ENCODE measurements at regions not wholly inside any gene's neighbourhood (a gene's known extent, or its start where the extent isn't known, plus 50 kb on each side); places are given as distances from the start of the nearest gene placed in this dataset.

DNA sequence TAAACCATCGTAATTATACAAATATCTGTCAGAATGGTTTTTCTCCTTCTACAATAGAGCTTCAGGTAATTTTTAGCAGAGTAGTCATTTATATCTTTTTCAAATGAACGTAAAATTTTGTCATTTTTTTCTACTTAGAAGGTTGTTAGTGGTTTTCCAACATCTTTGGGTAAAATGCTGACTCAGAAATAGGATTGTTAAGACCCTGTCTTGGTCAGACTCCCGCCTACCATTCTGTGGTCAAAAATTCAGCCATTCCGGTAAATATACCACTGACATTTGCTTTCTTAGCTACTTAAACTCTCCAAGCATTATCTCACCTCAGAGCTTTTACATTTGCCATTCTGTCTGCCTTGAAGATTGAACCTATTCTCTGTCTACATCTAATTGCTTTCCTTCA lies 154.1 kb upstream of the CDH19 start:
- TF ChIP-seq SALL2 (tag by site-specific recombination; IDR thresholded peaks at IDR 0.05; ENCODE audit: borderline replicate concordance) (no peak), MZF1 (tag by site-specific recombination; IDR thresholded peaks at IDR 0.05; ENCODE audit: borderline replicate concordance) (no peak), ZNF610 (tag by site-specific recombination; IDR thresholded peaks at IDR 0.05; ENCODE audit: borderline replicate concordance) (no peak), ZNF202 (tag by site-specific recombination; IDR thresholded peaks at IDR 0.05; ENCODE audit: borderline replicate concordance) (no peak), ZNF175 (tag by site-specific recombination; IDR thresholded peaks at IDR 0.05) (no peak), ZNF48 (tag by site-specific recombination; IDR thresholded peaks at IDR 0.05) (no peak), ZNF701 (tag by site-specific recombination; IDR thresholded peaks at IDR 0.05) (no peak), ZNF747 (tag by site-specific recombination; IDR thresholded peaks at IDR 0.05) (no peak), KLF16 (tag by site-specific recombination; IDR thresholded peaks at IDR 0.05) (no peak), SP3 (tag by site-specific recombination; IDR thresholded peaks at IDR 0.05) (no peak)
- TF ChIP-seq, protein P1, sequence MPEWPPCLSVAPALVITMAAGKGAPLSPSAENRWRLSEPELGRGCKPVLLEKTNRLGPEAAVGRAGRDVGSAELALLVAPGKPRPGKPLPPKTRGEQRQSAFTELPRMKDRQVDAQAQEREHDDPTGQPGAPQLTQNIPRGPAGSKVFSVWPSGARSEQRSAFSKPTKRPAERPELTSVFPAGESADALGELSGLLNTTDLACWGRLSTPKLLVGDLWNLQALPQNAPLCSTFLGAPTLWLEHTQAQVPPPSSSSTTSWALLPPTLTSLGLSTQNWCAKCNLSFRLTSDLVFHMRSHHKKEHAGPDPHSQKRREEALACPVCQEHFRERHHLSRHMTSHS (tag by site-specific recombination; IDR thresholded peaks at IDR 0.05), result no peak
- TF ChIP-seq, protein P2, sequence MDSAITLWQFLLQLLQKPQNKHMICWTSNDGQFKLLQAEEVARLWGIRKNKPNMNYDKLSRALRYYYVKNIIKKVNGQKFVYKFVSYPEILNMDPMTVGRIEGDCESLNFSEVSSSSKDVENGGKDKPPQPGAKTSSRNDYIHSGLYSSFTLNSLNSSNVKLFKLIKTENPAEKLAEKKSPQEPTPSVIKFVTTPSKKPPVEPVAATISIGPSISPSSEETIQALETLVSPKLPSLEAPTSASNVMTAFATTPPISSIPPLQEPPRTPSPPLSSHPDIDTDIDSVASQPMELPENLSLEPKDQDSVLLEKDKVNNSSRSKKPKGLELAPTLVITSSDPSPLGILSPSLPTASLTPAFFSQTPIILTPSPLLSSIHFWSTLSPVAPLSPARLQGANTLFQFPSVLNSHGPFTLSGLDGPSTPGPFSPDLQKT (IDR thresholded peaks at IDR 0.05; ENCODE audit: borderline replicate concordance, low read depth, low read length), result no peak
- TF ChIP-seq, protein P3, sequence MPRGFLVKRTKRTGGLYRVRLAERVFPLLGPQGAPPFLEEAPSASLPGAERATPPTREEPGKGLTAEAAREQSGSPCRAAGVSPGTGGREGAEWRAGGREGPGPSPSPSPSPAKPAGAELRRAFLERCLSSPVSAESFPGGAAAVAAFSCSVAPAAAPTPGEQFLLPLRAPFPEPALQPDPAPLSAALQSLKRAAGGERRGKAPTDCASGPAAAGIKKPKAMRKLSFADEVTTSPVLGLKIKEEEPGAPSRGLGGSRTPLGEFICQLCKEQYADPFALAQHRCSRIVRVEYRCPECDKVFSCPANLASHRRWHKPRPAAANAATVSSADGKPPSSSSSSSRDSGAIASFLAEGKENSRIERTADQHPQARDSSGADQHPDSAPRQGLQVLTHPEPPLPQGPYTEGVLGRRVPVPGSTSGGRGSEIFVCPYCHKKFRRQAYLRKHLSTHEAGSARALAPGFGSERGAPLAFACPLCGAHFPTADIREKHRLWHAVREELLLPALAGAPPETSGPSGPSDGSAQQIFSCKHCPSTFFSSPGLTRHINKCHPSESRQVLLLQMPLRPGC (tag by site-specific recombination; IDR thresholded peaks at IDR 0.05), result no peak
- Histone ChIP-seq H3K36me3 (ENCODE audit: control insufficient read depth in 2 of 2, insufficient read depth in 1 of 2, low read length in 2 of 2) (no peaks in the 10 kb centered on the region), H3K4me1 (ENCODE audit: control insufficient read depth, insufficient read depth, low read length) (no peaks in the 10 kb centered on the region), H3K27ac (ENCODE audit: extremely low read depth, low read depth, low read length) (no peak overlapping the region), H3K9me3 (ENCODE audit: control insufficient read depth, insufficient read depth, low read depth, low read length) (no peaks in the 10 kb centered on the region), H3K4me3 (ENCODE audit: low read depth, low read length) (no peak overlapping the region)
- POLR2A ChIA-PET, result no interaction called here
- CTCF ChIA-PET, result no interaction called here

DNA sequence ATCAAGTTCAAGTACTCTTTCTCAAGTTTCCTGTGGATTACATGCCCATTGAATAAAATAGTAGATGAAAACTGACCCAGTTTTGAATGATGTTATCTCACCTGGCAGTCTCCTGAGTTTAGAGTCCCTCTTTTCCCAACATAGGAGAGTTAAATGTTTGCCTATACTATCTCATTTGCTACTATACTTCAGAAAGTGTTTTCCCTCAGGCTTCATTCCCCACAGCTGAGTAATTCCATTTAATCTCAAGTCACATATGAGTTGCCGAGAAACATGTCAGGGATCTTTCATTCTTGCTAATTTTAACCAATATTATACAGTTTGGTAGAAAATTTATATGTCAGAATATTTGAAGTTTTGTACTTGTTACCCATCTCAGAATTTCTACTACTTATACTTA lies 150.4 kb upstream of the CDH19 start:
- ChIA-PET CTCF (interaction anchor here (0.6 kb wide), 1 partner anchor 102 kb away, joined by 3 read pairs; no protein-coding TSS in a partner anchor), POLR2A (no interaction called here)
- no peaks in the 10 kb centered on the region for H3K9me3 ChIP-seq (ENCODE audit: control insufficient read depth, insufficient read depth, low read depth, low read length)
- no peaks in the 10 kb centered on the region for H3K36me3 ChIP-seq (ENCODE audit: control insufficient read depth in 2 of 2, insufficient read depth in 1 of 2, low read length in 2 of 2)
- H3K4me1 ChIP-seq (ENCODE audit: control insufficient read depth, insufficient read depth, low read length), result no peaks in the 10 kb centered on the region
- H3K4me3 ChIP-seq (ENCODE audit: low read depth, low read length), result no peak overlapping the region
- H3K27ac ChIP-seq (ENCODE audit: extremely low read depth, low read depth, low read length), result no peak overlapping the region
- no peak for TF ChIP-seq MEIS1 (CRISPR knock-in tag; IDR thresholded peaks at IDR 0.05; ENCODE audit: borderline replicate concordance)
- no peak for TF ChIP-seq ZNF843 (tag by site-specific recombination; IDR thresholded peaks at IDR 0.05)
- no peak for TF ChIP-seq ZNF138 (tag by site-specific recombination; IDR thresholded peaks at IDR 0.05; ENCODE audit: borderline replicate concordance)
- TF ChIP-seq ZNF670 (tag by site-specific recombination; IDR thresholded peaks at IDR 0.05; ENCODE audit: low read depth), result no peak
- TF ChIP-seq, protein P4, sequence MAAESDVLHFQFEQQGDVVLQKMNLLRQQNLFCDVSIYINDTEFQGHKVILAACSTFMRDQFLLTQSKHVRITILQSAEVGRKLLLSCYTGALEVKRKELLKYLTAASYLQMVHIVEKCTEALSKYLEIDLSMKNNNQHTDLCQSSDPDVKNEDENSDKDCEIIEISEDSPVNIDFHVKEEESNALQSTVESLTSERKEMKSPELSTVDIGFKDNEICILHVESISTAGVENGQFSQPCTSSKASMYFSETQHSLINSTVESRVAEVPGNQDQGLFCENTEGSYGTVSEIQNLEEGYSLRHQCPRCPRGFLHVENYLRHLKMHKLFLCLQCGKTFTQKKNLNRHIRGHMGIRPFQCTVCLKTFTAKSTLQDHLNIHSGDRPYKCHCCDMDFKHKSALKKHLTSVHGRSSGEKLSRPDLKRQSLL (tag by site-specific recombination; IDR thresholded peaks at IDR 0.05), result no peak
- no peak for TF ChIP-seq ZNF660 (tag by site-specific recombination; IDR thresholded peaks at IDR 0.05)
- no peak for TF ChIP-seq ZBTB1 (tag by site-specific recombination; IDR thresholded peaks at IDR 0.05)
- TF ChIP-seq ZNF510 (tag by site-specific recombination; IDR thresholded peaks at IDR 0.05; ENCODE audit: insufficient replicate concordance), result no peak
- no peak for TF ChIP-seq ZFP3 (tag by site-specific recombination; IDR thresholded peaks at IDR 0.05; ENCODE audit: low read depth)
- TF ChIP-seq ZNF37A (tag by site-specific recombination; IDR thresholded peaks at IDR 0.05), result no peak
- TF ChIP-seq, protein P5, sequence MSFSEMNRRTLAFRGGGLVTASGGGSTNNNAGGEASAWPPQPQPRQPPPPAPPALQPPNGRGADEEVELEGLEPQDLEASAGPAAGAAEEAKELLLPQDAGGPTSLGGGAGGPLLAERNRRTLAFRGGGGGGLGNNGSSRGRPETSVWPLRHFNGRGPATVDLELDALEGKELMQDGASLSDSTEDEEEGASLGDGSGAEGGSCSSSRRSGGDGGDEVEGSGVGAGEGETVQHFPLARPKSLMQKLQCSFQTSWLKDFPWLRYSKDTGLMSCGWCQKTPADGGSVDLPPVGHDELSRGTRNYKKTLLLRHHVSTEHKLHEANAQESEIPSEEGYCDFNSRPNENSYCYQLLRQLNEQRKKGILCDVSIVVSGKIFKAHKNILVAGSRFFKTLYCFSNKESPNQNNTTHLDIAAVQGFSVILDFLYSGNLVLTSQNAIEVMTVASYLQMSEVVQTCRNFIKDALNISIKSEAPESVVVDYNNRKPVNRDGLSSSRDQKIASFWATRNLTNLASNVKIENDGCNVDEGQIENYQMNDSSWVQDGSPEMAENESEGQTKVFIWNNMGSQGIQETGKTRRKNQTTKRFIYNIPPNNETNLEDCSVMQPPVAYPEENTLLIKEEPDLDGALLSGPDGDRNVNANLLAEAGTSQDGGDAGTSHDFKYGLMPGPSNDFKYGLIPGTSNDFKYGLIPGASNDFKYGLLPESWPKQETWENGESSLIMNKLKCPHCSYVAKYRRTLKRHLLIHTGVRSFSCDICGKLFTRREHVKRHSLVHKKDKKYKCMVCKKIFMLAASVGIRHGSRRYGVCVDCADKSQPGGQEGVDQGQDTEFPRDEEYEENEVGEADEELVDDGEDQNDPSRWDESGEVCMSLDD (tag by site-specific recombination; IDR thresholded peaks at IDR 0.05), result no peak
- TF ChIP-seq ZNF112 (tag by site-specific recombination; IDR thresholded peaks at IDR 0.05), result no peak
- TF ChIP-seq PRDM1 (tag by site-specific recombination; IDR thresholded peaks at IDR 0.05), result no peak
- TF ChIP-seq ZNF354C (tag by site-specific recombination; IDR thresholded peaks at IDR 0.05; ENCODE audit: borderline replicate concordance, low read depth), result no peak
- TF ChIP-seq, protein P6, sequence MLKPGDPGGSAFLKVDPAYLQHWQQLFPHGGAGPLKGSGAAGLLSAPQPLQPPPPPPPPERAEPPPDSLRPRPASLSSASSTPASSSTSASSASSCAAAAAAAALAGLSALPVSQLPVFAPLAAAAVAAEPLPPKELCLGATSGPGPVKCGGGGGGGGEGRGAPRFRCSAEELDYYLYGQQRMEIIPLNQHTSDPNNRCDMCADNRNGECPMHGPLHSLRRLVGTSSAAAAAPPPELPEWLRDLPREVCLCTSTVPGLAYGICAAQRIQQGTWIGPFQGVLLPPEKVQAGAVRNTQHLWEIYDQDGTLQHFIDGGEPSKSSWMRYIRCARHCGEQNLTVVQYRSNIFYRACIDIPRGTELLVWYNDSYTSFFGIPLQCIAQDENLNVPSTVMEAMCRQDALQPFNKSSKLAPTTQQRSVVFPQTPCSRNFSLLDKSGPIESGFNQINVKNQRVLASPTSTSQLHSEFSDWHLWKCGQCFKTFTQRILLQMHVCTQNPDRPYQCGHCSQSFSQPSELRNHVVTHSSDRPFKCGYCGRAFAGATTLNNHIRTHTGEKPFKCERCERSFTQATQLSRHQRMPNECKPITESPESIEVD (tag by site-specific recombination; IDR thresholded peaks at IDR 0.05), result no peak
